ENCODE measurements at regions not wholly inside any gene's neighbourhood (a gene's known extent, or its start where the extent isn't known, plus 50 kb on each side); places are given as distances from the start of the nearest gene placed in this dataset.

- DNase-seq: no peak
Measured at GRCh38 chr9:18357321-18357720, 116.6 kb upstream of the ADAMTSL1 start.

- no peak for DNase-seq
Measured at GRCh38 chr9:18358325-18358724, 115.6 kb upstream of the ADAMTSL1 start.

DNA sequence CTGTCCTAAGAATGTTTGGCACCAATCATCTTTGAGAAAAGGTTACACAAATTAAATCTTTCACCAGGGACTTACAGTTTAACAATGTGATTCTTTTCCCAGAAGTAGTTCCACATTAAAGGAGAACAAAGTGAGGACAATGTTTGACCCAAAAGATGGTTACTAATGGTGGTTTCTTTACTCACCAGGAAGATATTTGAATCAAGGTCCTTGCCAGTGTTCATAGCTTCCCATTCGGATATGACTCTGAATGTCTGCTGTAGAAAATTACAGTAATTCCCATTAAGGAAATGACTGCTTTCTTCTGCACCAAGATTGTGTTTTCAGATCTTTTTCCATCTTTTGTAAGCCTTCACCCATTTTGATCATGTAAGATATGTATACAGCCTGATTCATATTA lies 114.6 kb upstream of the ADAMTSL1 start:
- no peak for DNase-seq

GRCh38 chr9:18360005-18360404 lies 113.9 kb upstream of the ADAMTSL1 start:
- DNase-seq: no peak

- no peak for DNase-seq
Measured at GRCh38 chr9:18361646-18362045, 112.3 kb upstream of the ADAMTSL1 start.

GRCh38 chr9:18362166-18362565 lies 111.8 kb upstream of the ADAMTSL1 start:
- DNase-seq: no peak

GRCh38 chr9:18362901-18363685 lies 110.9 kb upstream of the ADAMTSL1 start:
- DNase-seq: no peak

GRCh38 chr9:18365651-18366050 lies 108.3 kb upstream of the ADAMTSL1 start:
- no peak for DNase-seq

- DNase-seq: no peak
Measured at GRCh38 chr9:18366184-18366583, 107.8 kb upstream of the ADAMTSL1 start.

- DNase-seq: no peak
Measured at GRCh38 chr9:18368206-18368605, 105.7 kb upstream of the ADAMTSL1 start.

DNA sequence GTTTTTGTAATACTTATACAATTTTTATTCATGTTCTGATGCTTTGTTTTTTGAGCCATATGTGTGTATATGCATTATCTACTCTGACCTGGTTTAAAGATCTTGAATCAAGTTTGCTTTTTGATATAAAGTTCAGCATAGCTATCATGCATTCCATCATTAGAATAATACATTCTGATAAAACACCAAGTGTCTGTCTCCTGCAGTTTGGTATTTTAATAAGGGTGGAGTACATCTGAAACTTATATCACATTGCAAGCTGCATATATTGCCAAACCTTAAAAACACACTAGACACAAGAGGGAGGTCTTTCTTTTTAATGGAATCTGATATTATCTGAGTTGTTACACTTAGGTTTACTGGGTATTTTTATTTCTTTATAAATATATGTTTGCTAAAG lies 102.8 kb upstream of the ADAMTSL1 start:
- no peak for DNase-seq

- DNase-seq: no peak
Measured at GRCh38 chr9:18371621-18372020, 102.3 kb upstream of the ADAMTSL1 start.

GRCh38 chr9:18379073-18379811 lies 94.7 kb upstream of the ADAMTSL1 start:
- DNase-seq: no peak

GRCh38 chr9:18382243-18382642 lies 91.7 kb upstream of the ADAMTSL1 start:
- no peak for DNase-seq

DNA sequence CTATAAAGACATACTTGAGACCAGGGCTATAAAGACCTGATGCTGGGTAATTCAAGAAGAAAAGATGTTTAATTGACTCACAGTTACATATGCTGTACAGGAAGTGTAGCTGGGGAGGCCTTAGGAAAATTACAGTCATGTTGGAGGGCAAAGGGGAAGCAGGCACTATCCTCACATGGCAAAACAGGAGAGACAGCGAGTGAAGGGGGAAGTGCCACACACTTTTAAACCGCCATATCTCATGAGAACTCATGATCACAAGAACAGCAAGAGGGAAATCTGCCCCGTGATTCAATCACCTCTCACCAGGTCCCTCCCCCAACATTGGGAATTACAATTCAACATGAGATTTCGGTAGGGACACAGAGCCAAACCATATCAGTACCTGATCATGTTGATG lies 89.9 kb upstream of the ADAMTSL1 start:
- DNase-seq: no peak

GRCh38 chr9:18385696-18386490 lies 88.1 kb upstream of the ADAMTSL1 start:
- no peak for DNase-seq

- DNase-seq: no peak
Measured at GRCh38 chr9:18390393-18390792, 83.6 kb upstream of the ADAMTSL1 start.

DNA sequence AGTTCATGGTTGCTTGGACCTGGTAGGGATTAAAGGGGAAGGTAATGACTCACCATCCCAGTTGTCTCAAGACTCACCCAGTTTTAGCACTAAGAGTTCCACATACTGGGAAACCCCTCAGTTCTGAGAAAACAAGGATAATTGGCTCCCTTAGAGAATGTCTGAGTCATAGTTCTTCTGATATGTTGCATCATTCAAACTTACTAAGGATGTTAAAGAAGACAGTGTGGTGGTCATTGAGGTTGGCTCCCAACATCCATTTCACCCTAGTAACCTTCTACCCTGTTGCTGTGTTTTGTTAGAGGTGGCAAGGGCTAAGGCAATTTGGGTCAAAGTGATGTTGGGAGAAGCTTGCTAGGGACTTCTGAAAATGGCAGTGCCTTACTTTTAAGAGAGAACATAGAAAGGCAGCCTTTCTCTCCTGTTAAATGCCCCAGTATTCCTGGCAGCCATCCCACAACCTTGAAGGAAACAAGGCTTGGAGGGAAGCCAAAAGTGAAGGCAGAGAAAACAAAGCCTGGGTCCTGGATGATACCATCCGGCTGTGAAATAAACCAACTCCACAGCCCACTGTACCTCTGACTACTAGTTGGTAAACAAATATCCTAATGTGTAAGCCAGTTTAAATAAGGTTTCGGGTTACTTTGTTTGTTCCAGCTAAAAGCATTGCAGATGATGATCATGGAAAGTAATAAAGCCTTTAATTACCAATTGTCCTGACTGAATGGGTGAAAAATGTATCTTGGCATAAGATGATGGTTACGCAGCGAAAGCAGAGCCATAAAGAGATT lies 80.4 kb upstream of the ADAMTSL1 start:
- no peak for DNase-seq

DNA sequence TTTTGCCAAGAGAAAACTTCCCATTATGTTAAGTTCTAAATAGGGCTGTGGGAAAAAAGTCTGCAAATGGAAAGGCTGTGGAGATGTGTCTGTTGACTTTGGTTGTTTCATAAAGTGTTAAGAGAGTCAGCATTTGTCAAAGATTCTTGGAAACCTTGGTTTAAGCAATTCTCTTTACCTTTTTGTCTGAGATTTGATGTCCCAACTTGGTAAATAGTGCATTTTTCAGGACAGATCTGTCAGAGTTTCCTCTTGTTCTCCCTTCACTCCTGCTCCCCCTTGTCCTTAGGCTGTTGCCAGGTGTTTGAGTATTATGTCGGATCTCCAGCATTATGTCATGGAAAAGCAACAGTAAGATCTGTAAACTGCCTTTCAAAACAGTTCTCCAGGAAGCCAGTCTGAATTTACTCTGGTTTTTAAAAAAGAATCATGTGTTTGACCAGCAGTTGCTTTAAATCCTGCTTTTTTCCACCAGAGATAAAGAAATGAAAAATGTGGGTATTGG lies 79.1 kb upstream of the ADAMTSL1 start:
- no peak for DNase-seq

GRCh38 chr9:18396102-18396728 lies 77.7 kb upstream of the ADAMTSL1 start:
- no peak for DNase-seq

DNA sequence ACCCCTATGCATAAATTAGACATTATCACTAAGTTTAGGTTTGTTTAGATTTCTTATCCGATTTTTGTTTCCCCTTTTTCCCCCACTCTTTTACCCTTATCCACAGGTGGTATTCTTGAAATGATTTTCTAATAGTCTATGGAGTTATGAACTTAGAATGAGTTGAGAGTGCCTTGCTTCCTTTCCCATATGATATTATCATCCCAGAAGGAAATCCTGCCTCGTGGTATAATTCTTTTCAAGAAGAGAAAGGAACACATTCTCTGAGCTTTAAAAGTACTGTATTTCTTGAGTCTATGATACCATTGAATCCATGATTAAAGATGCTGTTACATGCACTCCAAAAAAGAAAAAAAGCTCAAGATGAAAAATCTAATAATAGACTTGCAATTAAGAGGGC lies 76.9 kb upstream of the ADAMTSL1 start:
- DNase-seq: no peak

- DNase-seq: no peak
Measured at GRCh38 chr9:18398038-18398437, 75.9 kb upstream of the ADAMTSL1 start.

All from effector CD8-positive, alpha-beta T cell (primary cell).